Lung (tissue), 11 donors: ENCODE measurements at regions not wholly inside any gene's neighbourhood (a gene's known extent, or its start where the extent isn't known, plus 50 kb on each side); places are given as distances from the start of the nearest gene placed in this dataset.

ENCODE experiments used
- ATAC-seq: fragments of 200-7000 bp; cut with Tn5 transposase; one replicate; pipeline ENCODE4 v1.9.1; 2020; ENCODE audit warnings: moderate number of reproducible peaks; ENCODE audit not compliant: insufficient read depth, low FRiP score
- DNase-seq, 3 donors: peaks; one replicate each; pipeline ENCODE4 v3.0.0-alpha.2; 2013 to 2017
- H3K27ac ChIP-seq, 2 donors: one replicate each; pipeline ENCODE4 v1.5.1; 2013; ENCODE audit warnings: mild to moderate bottlenecking in 2 of 2, moderate library complexity in 2 of 2, control low read depth in 1 of 2, inconsistent platforms in 1 of 2, low read depth in 1 of 2, low read length in 1 of 2
- H3K27me3 ChIP-seq, 3 donors: one replicate each; pipeline ENCODE4 v1.5.1; 2013; ENCODE audit warnings: low read length in 2 of 3; ENCODE audit not compliant: control insufficient read depth in 3 of 3, insufficient read depth in 3 of 3
- H3K36me3 ChIP-seq, 4 donors: one replicate each; pipeline ENCODE4 v1.5.1; 2013; ENCODE audit warnings: low read length in 4 of 4, mild to moderate bottlenecking in 1 of 4, moderate library complexity in 1 of 4; ENCODE audit not compliant: control insufficient read depth in 4 of 4, insufficient read depth in 4 of 4
- H3K4me1 ChIP-seq, 5 donors: one replicate each; pipeline ENCODE4 v1.5.1; 2013; ENCODE audit warnings: low read length in 5 of 5, mild to moderate bottlenecking in 2 of 5, moderate library complexity in 1 of 5; ENCODE audit not compliant: control insufficient read depth in 5 of 5, insufficient read depth in 5 of 5
- H3K4me3 ChIP-seq: one replicate; pipeline ENCODE4 v1.5.1; 2013; ENCODE audit warnings: mild to moderate bottlenecking, control low read depth, moderate library complexity
- H3K9ac ChIP-seq, 2 donors: one replicate each; pipeline ENCODE4 v1.5.1; 2013; ENCODE audit warnings: low read length in 2 of 2, control low read depth in 1 of 2; ENCODE audit not compliant: insufficient read depth in 1 of 2
- H3K9me3 ChIP-seq, 4 donors: one replicate each; pipeline ENCODE4 v1.5.1; 2013; ENCODE audit warnings: low read length in 3 of 4, mild to moderate bottlenecking in 1 of 4, moderate library complexity in 1 of 4; ENCODE audit not compliant: control insufficient read depth in 4 of 4, insufficient read depth in 3 of 4
- CTCF ChIP-seq: IDR thresholded peaks from 2 replicates; pipeline ENCODE4 v1.5.1; 2012; ENCODE audit warnings: mild to moderate bottlenecking; ENCODE audit errors: control extremely low read depth, extremely low read depth
- WGBS, 2 donors: extraction: QIAGEN DNeasy Blood & Tissue Kit; methylation state at CpG; one replicate each; pipeline ENCODE4 v1.1.7; 2013; 5-methylcytosine and 5-hydroxymethylcytosine counted together
- donor health status: control.
- donor health status: control.
- donor health status: Bipolar disorder and iron deficiency.
- donor health status: healthy.
- donor health status: DM: yes; HTN: yes; CAD: no.

DNA sequence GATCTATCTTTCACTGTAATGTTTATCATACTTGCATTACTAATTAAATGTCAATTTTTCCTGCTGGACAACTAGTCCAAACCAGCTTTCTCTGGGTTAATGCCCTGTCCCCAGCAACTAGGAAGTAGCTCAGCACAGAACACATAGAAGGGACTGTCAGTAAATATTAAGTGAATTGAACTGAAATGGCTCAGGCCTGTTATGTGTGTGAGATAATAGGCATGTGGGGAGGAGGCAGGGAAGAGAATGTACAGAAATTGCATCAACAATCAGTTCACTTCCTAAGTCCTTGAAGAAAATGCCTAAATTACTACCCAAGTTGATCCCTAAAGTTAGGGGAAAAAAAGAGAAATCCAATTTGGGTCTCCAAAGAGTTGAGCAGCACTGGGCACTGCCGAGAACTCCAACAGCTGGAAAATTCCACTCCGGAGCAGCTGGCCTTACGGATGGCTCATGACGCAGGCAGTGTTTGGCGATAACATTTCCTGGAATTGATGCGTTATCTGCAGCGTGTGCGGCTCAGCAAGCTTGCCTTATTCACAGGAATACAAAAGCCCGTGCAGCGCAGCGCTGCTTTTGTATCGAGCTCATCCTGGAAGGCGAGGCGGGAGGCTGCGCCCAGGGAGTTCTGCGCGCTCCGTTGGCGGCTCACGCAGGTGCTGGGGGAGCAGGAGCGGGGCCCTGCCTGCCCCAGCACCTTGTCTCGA, 297.3 kb upstream of the LCORL start:
- Histone ChIP-seq H3K9ac (no peak overlapping the region), H3K4me1 (no peaks in the 10 kb centered on the region), H3K36me3 (no peaks in the 10 kb centered on the region), H3K27ac (peak overlapping the region in 1 of 2 donors; percentile 32), H3K4me3 (no peak overlapping the region), H3K27me3 (no peaks in the 10 kb centered on the region), H3K9me3 (no peaks in the 10 kb centered on the region)
- DNase-seq (peak; percentile 75 to 88 (median 85)), ATAC-seq (peak; percentile 33)
- WGBS, 2 donors: 15 to 25% methylated on average over 22 of the region's 22 CpGs
- no peak for TF ChIP-seq CTCF

DNA sequence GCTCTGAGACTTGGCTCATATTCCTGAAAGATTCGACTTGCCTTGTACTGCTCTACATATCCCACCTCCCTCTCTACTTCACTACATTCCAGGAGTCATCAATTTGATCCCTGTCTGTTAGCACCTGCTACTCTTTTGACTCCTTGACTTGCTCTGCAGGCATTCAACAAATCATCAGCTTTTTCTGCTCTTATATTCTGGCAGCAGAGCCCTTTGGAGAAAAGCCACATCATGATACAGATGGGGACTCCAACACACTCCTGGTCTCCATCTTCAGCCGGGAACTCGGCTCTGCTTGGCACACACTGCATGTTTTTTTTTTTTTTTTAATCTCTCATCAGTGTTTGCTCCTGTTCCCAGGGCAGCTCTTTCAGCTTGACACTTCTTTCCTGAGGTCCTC, 293.2 kb upstream of the LCORL start:
- TF ChIP-seq CTCF: no peak
- no peaks in the 10 kb centered on the region for H3K27me3 ChIP-seq
- WGBS, 2 donors: 59 to 79% methylated on average over 3 of the region's 3 CpGs
- H3K4me3 ChIP-seq: no peak overlapping the region
- no peaks in the 10 kb centered on the region for H3K36me3 ChIP-seq
- H3K9ac ChIP-seq: no peak overlapping the region
- H3K9me3 ChIP-seq: no peaks in the 10 kb centered on the region
- ATAC-seq (no peak), DNase-seq (peak in 1 of 3 donors; percentile 7)
- no peaks in the 10 kb centered on the region for H3K4me1 ChIP-seq
- no peak overlapping the region for H3K27ac ChIP-seq

DNA sequence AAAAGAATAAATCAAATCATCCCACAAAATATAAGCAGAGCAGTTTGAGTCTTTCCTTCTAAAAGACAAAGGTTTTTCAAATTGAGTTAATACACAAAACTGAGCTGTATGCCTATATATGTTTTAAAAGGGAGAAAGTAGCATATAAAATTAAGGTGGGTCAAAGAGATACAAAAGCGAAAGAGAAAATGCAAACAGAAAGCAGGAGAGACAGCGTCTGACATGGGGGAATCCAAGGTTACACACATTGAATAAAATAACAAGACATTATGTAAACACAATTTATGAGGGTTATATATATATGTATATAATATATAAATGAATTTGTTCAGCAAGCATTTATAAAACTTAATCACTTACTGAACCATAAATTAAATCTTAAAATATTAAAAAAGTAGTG, 276.1 kb upstream of the LCORL start:
- H3K27ac ChIP-seq: no peak overlapping the region
- no peak for TF ChIP-seq CTCF
- no peaks in the 10 kb centered on the region for H3K4me1 ChIP-seq
- WGBS, 2 donors: 77 to 89% methylated on average over 2 of the region's 2 CpGs
- no peak for DNase-seq
- H3K27me3 ChIP-seq: no peaks in the 10 kb centered on the region
- H3K36me3 ChIP-seq: no peaks in the 10 kb centered on the region
- H3K9ac ChIP-seq: no peak overlapping the region
- H3K9me3 ChIP-seq: no peaks in the 10 kb centered on the region
- no peak for ATAC-seq
- no peak overlapping the region for H3K4me3 ChIP-seq

DNA sequence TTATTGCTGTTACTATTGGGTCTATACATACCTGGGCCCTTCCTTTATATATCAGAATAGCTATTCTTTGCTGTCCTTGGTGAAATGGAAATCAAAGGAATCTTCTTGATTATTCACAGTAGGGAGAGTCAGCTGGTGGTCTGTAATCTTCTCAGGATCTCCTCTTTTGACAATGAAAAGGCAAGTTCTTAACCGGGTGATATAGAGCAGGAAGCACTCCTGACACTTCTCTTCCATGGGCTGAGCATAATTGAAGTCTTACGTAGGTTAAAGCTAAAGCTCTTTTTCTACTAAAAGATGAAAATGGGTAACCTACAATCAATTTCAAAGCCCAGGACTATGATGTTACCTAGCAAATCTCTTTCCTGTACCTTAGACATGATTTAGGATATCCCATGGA, 274.9 kb upstream of the LCORL start:
- Histone ChIP-seq H3K36me3 (no peaks in the 10 kb centered on the region), H3K27ac (no peak overlapping the region), H3K9ac (no peak overlapping the region), H3K9me3 (no peaks in the 10 kb centered on the region), H3K4me1 (no peaks in the 10 kb centered on the region), H3K27me3 (no peaks in the 10 kb centered on the region), H3K4me3 (no peak overlapping the region)
- no peak for TF ChIP-seq CTCF
- WGBS, 2 donors: 34 to 43% methylated on average over 2 of the region's 2 CpGs
- ATAC-seq: no peak
- DNase-seq: no peak
